ENCODE measurements at regions not wholly inside any gene's neighbourhood (a gene's known extent, or its start where the extent isn't known, plus 50 kb on each side); places are given as distances from the start of the nearest gene placed in this dataset.

- H3K9me3 Mint-ChIP-seq (ENCODE audit: unreplicated experiment), result no peaks in the 10 kb centered on the region
- no peaks in the 10 kb centered on the region for H3K4me1 Mint-ChIP-seq (ENCODE audit: unreplicated experiment)
- H3K27me3 Mint-ChIP-seq (ENCODE audit: unreplicated experiment), result no peaks in the 10 kb centered on the region
- no peak for DNase-seq (ENCODE audit: extremely low spot score, unreplicated experiment)
- no peak for TF ChIP-seq CTCF (IDR thresholded peaks at IDR 0.05)
- no peak overlapping the region for H3K4me3 Mint-ChIP-seq (ENCODE audit: unreplicated experiment)
- no peaks in the 10 kb centered on the region for H3K36me3 Mint-ChIP-seq (ENCODE audit: unreplicated experiment)
- no peak overlapping the region for H3K27ac Mint-ChIP-seq (ENCODE audit: unreplicated experiment)
These were observed 296.3 kb upstream of the IZUMO3 start for GRCh38 chr9:24841993-24842392.

GRCh38 chr9:24832307-24832706 is 286.6 kb upstream of the IZUMO3 start:
- Mint-ChIP-seq H3K27me3 (ENCODE audit: unreplicated experiment) (no peaks in the 10 kb centered on the region), H3K9me3 (ENCODE audit: unreplicated experiment) (peaks cover 5% of the 10 kb centered on the region), H3K4me3 (ENCODE audit: unreplicated experiment) (no peak overlapping the region), H3K4me1 (ENCODE audit: unreplicated experiment) (no peaks in the 10 kb centered on the region), H3K36me3 (ENCODE audit: unreplicated experiment) (no peaks in the 10 kb centered on the region), H3K27ac (ENCODE audit: unreplicated experiment) (no peak overlapping the region)
- TF ChIP-seq CTCF (IDR thresholded peaks at IDR 0.05), result peak; percentile 29
- DNase-seq (ENCODE audit: extremely low spot score, unreplicated experiment), result no peak

GRCh38 chr9:24828687-24829086 is 283.0 kb upstream of the IZUMO3 start:
- H3K36me3 Mint-ChIP-seq (ENCODE audit: unreplicated experiment), result no peaks in the 10 kb centered on the region
- peaks cover 10% of the 10 kb centered on the region for H3K9me3 Mint-ChIP-seq (ENCODE audit: unreplicated experiment)
- no peaks in the 10 kb centered on the region for H3K4me1 Mint-ChIP-seq (ENCODE audit: unreplicated experiment)
- DNase-seq (ENCODE audit: extremely low spot score, unreplicated experiment), result no peak
- no peak overlapping the region for H3K27ac Mint-ChIP-seq (ENCODE audit: unreplicated experiment)
- no peak overlapping the region for H3K4me3 Mint-ChIP-seq (ENCODE audit: unreplicated experiment)
- no peak for TF ChIP-seq CTCF (IDR thresholded peaks at IDR 0.05)
- no peaks in the 10 kb centered on the region for H3K27me3 Mint-ChIP-seq (ENCODE audit: unreplicated experiment)

GRCh38 chr9:24824607-24825006 is 278.9 kb upstream of the IZUMO3 start:
- H3K27ac Mint-ChIP-seq (ENCODE audit: unreplicated experiment), result no peak overlapping the region
- peaks cover 14% of the 10 kb centered on the region for H3K9me3 Mint-ChIP-seq (ENCODE audit: unreplicated experiment)
- H3K4me1 Mint-ChIP-seq (ENCODE audit: unreplicated experiment), result no peaks in the 10 kb centered on the region
- H3K36me3 Mint-ChIP-seq (ENCODE audit: unreplicated experiment), result no peaks in the 10 kb centered on the region
- H3K27me3 Mint-ChIP-seq (ENCODE audit: unreplicated experiment), result no peaks in the 10 kb centered on the region
- no peak overlapping the region for H3K4me3 Mint-ChIP-seq (ENCODE audit: unreplicated experiment)
- no peak for TF ChIP-seq CTCF (IDR thresholded peaks at IDR 0.05)
- DNase-seq (ENCODE audit: extremely low spot score, unreplicated experiment), result no peak

GRCh38 chr9:24820196-24820595 is 274.5 kb upstream of the IZUMO3 start:
- Mint-ChIP-seq H3K4me3 (ENCODE audit: unreplicated experiment) (no peak overlapping the region), H3K4me1 (ENCODE audit: unreplicated experiment) (no peaks in the 10 kb centered on the region), H3K27me3 (ENCODE audit: unreplicated experiment) (no peaks in the 10 kb centered on the region), H3K27ac (ENCODE audit: unreplicated experiment) (no peak overlapping the region), H3K36me3 (ENCODE audit: unreplicated experiment) (no peaks in the 10 kb centered on the region), H3K9me3 (ENCODE audit: unreplicated experiment) (peaks cover 9% of the 10 kb centered on the region)
- no peak for TF ChIP-seq CTCF (IDR thresholded peaks at IDR 0.05)
- DNase-seq (ENCODE audit: extremely low spot score, unreplicated experiment), result no peak

Measured in osteocyte (in vitro differentiated cells).